ENCODE measurements at regions not wholly inside any gene's neighbourhood (a gene's known extent, or its start where the extent isn't known, plus 50 kb on each side); places are given as distances from the start of the nearest gene placed in this dataset.

DNA sequence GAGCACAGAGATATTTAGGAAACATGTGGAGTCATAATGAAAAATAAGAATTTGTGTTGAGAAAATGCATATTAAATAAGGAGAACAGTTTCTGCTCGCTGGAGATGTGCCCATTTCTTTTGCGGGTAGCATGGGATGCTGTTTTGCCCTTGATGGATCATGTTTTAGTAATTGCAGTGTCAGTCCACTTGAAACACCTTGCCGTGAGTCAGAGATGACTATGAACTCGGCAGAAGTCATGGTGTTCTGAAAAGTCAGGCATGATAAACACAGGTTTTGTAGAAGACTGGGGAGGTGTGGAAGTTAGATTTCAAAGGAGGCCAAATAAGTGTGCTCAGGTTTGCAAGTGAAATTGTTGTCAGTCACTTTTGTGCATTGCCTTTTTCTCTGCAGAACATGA, 315.0 kb upstream of the LRRC7 start:
- Histone ChIP-seq H3K4me1 (no peaks in the 10 kb centered on the region), H3K27me3 (no peaks in the 10 kb centered on the region), H3K36me3 (no peaks in the 10 kb centered on the region), H3K4me3 (no peak overlapping the region), H3K27ac (no peak overlapping the region), H3K9me3 (no peaks in the 10 kb centered on the region)
- no peak for DNase-seq
- no peak for TF ChIP-seq POLR2A (IDR thresholded peaks at IDR 0.05)
- TF ChIP-seq, protein P1, sequence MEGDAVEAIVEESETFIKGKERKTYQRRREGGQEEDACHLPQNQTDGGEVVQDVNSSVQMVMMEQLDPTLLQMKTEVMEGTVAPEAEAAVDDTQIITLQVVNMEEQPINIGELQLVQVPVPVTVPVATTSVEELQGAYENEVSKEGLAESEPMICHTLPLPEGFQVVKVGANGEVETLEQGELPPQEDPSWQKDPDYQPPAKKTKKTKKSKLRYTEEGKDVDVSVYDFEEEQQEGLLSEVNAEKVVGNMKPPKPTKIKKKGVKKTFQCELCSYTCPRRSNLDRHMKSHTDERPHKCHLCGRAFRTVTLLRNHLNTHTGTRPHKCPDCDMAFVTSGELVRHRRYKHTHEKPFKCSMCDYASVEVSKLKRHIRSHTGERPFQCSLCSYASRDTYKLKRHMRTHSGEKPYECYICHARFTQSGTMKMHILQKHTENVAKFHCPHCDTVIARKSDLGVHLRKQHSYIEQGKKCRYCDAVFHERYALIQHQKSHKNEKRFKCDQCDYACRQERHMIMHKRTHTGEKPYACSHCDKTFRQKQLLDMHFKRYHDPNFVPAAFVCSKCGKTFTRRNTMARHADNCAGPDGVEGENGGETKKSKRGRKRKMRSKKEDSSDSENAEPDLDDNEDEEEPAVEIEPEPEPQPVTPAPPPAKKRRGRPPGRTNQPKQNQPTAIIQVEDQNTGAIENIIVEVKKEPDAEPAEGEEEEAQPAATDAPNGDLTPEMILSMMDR (IDR thresholded peaks at IDR 0.05 in 4 of 5, conservative IDR thresholded peaks at IDR 0.05 in 1 of 5), result no peak
- intact Hi-C loops (cut with DNase I; ENCODE audit: low total_unique reads) (no loop called here), in situ Hi-C loops (cut with MboI; ENCODE audit: low sequenced_read_pairs in 4 of 4) (no loop called here)
- ATAC-seq, result no peak

DNA sequence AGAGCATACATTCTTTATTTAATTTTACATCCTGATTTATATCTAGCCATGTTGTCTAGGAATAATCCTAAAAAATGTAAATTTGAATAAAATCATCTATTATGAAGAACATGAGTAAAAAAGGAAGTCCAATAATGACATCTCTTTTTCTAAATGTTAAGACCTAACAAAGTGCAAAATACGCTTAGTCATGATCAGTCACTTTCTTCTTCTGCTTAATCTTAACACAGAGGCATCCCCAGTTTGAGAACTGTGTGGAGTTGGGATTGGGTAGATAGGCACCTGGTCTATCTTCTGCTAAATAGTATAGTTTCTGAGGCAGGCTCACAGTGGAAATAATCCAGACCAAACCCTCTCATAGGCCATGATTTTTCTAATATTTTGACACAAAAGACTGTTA, 311.7 kb upstream of the LRRC7 start:
- no peaks in the 10 kb centered on the region for H3K9me3 ChIP-seq
- no peak for ATAC-seq
- DNase-seq, result no peak
- in situ Hi-C loops (cut with MboI; ENCODE audit: low sequenced_read_pairs in 4 of 4) (no loop called here), intact Hi-C loops (cut with DNase I; ENCODE audit: low total_unique reads) (no loop called here)
- TF ChIP-seq, protein P1 (IDR thresholded peaks at IDR 0.05 in 4 of 5, conservative IDR thresholded peaks at IDR 0.05 in 1 of 5), result no peak
- TF ChIP-seq POLR2A (IDR thresholded peaks at IDR 0.05), result no peak
- H3K4me3 ChIP-seq, result no peak overlapping the region
- no peaks in the 10 kb centered on the region for H3K27me3 ChIP-seq
- H3K27ac ChIP-seq, result no peak overlapping the region
- no peaks in the 10 kb centered on the region for H3K36me3 ChIP-seq
- no peaks in the 10 kb centered on the region for H3K4me1 ChIP-seq

DNA sequence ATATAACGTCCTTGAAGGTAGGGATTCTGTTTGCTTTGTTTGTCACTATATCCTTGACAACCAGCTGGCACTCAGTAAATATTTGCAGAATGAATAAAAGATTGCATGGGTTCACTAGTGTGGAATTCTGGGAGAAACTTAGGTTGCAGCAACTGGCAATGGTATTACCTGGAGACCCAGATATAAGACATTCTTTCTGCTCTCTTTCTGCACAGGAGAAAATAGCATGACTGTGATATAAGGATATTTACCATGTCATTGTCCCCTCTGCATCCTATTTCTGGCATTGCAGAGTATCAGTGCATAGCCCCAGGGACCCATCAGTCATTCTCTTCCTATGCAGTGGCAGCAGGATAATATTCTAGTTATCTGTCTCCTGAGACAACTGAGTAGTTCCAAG, 308.9 kb upstream of the LRRC7 start:
- H3K27me3 ChIP-seq, result no peaks in the 10 kb centered on the region
- intact Hi-C loops (cut with DNase I; ENCODE audit: low total_unique reads), result no loop called here
- TF ChIP-seq, protein P1 (IDR thresholded peaks at IDR 0.05 in 4 of 5, conservative IDR thresholded peaks at IDR 0.05 in 1 of 5), result no peak
- TF ChIP-seq POLR2A (IDR thresholded peaks at IDR 0.05), result no peak
- H3K27ac ChIP-seq, result no peak overlapping the region
- H3K36me3 ChIP-seq, result no peaks in the 10 kb centered on the region
- H3K9me3 ChIP-seq, result no peaks in the 10 kb centered on the region
- no peaks in the 10 kb centered on the region for H3K4me1 ChIP-seq
- ATAC-seq, result no peak
- no peak for DNase-seq
- no peak overlapping the region for H3K4me3 ChIP-seq
- in situ Hi-C loops (cut with MboI; ENCODE audit: low sequenced_read_pairs in 4 of 4), result no loop called here

DNA sequence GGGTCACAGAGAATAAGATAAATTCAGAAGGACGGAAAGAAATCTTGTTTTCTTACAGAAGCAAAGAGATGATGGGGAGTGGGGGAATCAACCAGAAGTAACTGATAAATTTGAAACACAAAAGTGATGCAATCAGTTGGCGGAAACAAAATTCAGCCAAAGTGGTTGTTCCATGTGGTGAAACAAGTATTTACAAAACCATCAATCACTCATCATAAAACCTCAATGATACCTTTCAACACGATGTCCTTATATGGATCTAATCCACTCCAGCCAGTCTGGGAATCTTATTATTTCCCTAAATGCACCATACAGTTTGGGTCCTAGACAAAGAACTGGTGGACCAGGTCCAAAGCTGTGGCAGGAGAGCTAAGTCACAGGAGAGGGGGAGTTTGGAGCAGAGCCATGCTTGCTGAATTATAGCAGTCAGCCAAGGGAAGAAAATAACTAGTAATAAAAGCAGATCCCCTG, 303.8 kb upstream of the LRRC7 start:
- H3K4me1 ChIP-seq, result no peaks in the 10 kb centered on the region
- ATAC-seq, result no peak
- H3K4me3 ChIP-seq, result no peak overlapping the region
- H3K27me3 ChIP-seq, result no peaks in the 10 kb centered on the region
- TF ChIP-seq, protein P1 (IDR thresholded peaks at IDR 0.05 in 4 of 5, conservative IDR thresholded peaks at IDR 0.05 in 1 of 5), result no peak
- no peak for TF ChIP-seq POLR2A (IDR thresholded peaks at IDR 0.05)
- H3K9me3 ChIP-seq, result no peaks in the 10 kb centered on the region
- H3K36me3 ChIP-seq, result no peaks in the 10 kb centered on the region
- in situ Hi-C loops (cut with MboI; ENCODE audit: low sequenced_read_pairs in 4 of 4) (no loop called here), intact Hi-C loops (cut with DNase I; ENCODE audit: low total_unique reads) (no loop called here)
- H3K27ac ChIP-seq, result no peak overlapping the region
- DNase-seq, result no peak

DNA sequence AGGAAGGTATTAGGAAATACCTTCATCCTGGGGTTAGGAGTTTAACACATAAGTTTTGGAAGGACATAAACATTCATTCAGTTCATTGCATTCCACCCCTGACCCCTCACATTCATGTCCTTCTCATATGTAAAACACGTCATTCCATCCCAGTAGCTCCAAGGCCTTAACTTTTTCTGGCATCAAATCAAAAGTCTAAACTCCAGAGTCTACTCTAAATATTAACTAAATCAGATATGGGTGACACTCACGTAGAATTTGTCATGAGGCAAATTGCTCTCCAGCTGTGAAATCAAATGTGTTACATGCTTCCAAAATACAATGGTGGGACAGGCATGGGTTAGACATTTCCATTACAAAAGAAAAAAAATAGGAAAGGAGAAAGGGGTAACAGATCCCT, 298.2 kb upstream of the LRRC7 start:
- in situ Hi-C loops (cut with MboI; ENCODE audit: low sequenced_read_pairs in 4 of 4) (no loop called here), intact Hi-C loops (cut with DNase I; ENCODE audit: low total_unique reads) (no loop called here)
- no peak for TF ChIP-seq POLR2A (IDR thresholded peaks at IDR 0.05)
- TF ChIP-seq, protein P1 (IDR thresholded peaks at IDR 0.05 in 4 of 5, conservative IDR thresholded peaks at IDR 0.05 in 1 of 5), result no peak
- Histone ChIP-seq H3K36me3 (no peaks in the 10 kb centered on the region), H3K4me3 (no peak overlapping the region), H3K9me3 (no peaks in the 10 kb centered on the region), H3K4me1 (no peaks in the 10 kb centered on the region), H3K27ac (no peak overlapping the region), H3K27me3 (no peaks in the 10 kb centered on the region)
- DNase-seq, result no peak
- ATAC-seq, result no peak

Data from gastrocnemius medialis (tissue), 4 donors.